GM12865 (cell line): ENCODE measurements at regions not wholly inside any gene's neighbourhood (a gene's known extent, or its start where the extent isn't known, plus 50 kb on each side); places are given as distances from the start of the nearest gene placed in this dataset.

Experiments
- DNase-seq: peaks from one replicate; pipeline ENCODE4 v3.0.0; 2010; ENCODE audit warnings: low read depth
- H3K4me3 ChIP-seq: 2 replicates; pipeline ENCODE4 v1.5.1; 2011; ENCODE audit warnings: mild to moderate bottlenecking, low read depth, low read length, control low read depth
- CTCF ChIP-seq: IDR thresholded peaks from 2 replicates; pipeline ENCODE4 v1.5.1; 2011; ENCODE audit warnings: low read length, control low read depth, low read depth, inconsistent platforms; ENCODE audit not compliant: insufficient read depth; ENCODE audit errors: missing control alignments

GRCh38 chr7:26102176-26102575, 49.8 kb upstream of the NFE2L3 start:
- no peak for DNase-seq
- peak overlapping the region; percentile 82 for H3K4me3 ChIP-seq
- TF ChIP-seq CTCF: no peak
